Gastroesophageal sphincter (tissue), 3 donors: ENCODE measurements at regions not wholly inside any gene's neighbourhood (a gene's known extent, or its start where the extent isn't known, plus 50 kb on each side); places are given as distances from the start of the nearest gene placed in this dataset.

Experiments used
- EP300 ChIP-seq: sonication (generic); formaldehyde crosslinking; IDR thresholded peaks from one replicate; pipeline ENCODE4 v1.6.1; 2017; ENCODE audit warnings: antibody characterized with exemption, mild to moderate bottlenecking
- POLR2A ChIP-seq, 2 donors: fragments of 450-650 bp; IDR thresholded peaks; one replicate each; pipeline ENCODE4 v1.6.1; 2017; ENCODE audit warnings: antibody characterized with exemption in 2 of 2, mild to moderate bottlenecking in 2 of 2, moderate library complexity in 1 of 2
- POLR2AphosphoS5 ChIP-seq: sonication (generic); formaldehyde crosslinking; IDR thresholded peaks from one replicate; pipeline ENCODE4 v1.6.1; 2017; ENCODE audit warnings: antibody characterized with exemption
- TF ChIP-seq, protein P1 (sequence below), 4 experiments: fragments of 200-600 bp in 2 of 4; fragments of 450-650 bp in 2 of 4; sonication (generic) in 1 of 4; IDR thresholded peaks; one replicate each; pipeline ENCODE4 v1.5.1; 2017 to 2019; ENCODE audit warnings: antibody characterized with exemption in 4 of 4, mild to moderate bottlenecking in 2 of 4, moderate library complexity in 2 of 4

DNA sequence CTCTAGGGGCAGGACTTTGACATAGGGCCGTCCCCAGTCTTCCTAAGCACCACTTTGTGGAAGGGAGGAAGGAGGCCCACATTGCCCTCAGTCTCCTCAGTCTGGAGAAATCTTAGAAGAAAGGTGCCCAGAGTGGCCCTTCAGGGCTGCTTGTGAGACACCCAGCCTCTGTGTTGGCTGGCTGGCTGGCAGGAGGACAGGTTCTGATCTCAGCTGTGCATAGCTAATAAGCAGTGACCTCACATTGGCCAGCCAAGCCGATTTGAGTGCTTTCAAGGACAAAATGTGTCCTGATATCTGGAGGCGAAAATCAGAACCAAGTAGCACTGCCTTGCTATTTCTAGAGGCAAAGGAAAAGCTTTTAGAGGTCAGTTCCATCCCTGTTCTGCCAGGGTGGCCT lies 211.5 kb downstream of the BCOR start:
- TF ChIP-seq, protein P1, sequence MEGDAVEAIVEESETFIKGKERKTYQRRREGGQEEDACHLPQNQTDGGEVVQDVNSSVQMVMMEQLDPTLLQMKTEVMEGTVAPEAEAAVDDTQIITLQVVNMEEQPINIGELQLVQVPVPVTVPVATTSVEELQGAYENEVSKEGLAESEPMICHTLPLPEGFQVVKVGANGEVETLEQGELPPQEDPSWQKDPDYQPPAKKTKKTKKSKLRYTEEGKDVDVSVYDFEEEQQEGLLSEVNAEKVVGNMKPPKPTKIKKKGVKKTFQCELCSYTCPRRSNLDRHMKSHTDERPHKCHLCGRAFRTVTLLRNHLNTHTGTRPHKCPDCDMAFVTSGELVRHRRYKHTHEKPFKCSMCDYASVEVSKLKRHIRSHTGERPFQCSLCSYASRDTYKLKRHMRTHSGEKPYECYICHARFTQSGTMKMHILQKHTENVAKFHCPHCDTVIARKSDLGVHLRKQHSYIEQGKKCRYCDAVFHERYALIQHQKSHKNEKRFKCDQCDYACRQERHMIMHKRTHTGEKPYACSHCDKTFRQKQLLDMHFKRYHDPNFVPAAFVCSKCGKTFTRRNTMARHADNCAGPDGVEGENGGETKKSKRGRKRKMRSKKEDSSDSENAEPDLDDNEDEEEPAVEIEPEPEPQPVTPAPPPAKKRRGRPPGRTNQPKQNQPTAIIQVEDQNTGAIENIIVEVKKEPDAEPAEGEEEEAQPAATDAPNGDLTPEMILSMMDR (IDR thresholded peaks at IDR 0.05), result no peak
- TF ChIP-seq POLR2AphosphoS5, result no peak
- no peak for TF ChIP-seq POLR2A (IDR thresholded peaks at IDR 0.05)
- TF ChIP-seq EP300, result no peak
